ENCODE measurements at regions not wholly inside any gene's neighbourhood (a gene's known extent, or its start where the extent isn't known, plus 50 kb on each side); places are given as distances from the start of the nearest gene placed in this dataset.

- H3K27ac ChIP-seq: no peak overlapping the region
- no peaks in the 10 kb centered on the region for H3K27me3 ChIP-seq (ENCODE audit: insufficient read depth, low read depth)
- no peak for TF ChIP-seq CTCF (conservative IDR thresholded peaks at IDR 0.05; ENCODE audit: low read depth, low read length)
- no peak overlapping the region for H3K4me2 ChIP-seq
- H3K79me2 ChIP-seq (ENCODE audit: insufficient read depth, low read depth): no peaks in the 10 kb centered on the region
- H4K20me1 ChIP-seq (ENCODE audit: insufficient read depth): no peaks in the 10 kb centered on the region
- no peaks in the 10 kb centered on the region for H3K4me1 ChIP-seq (ENCODE audit: low read depth, poor library complexity, severe bottlenecking)
- no peak overlapping the region for H3K4me3 ChIP-seq (IDR thresholded peaks at IDR 0.05; ENCODE audit: insufficient read depth, low read depth, low read length)
- no peak overlapping the region for H2AFZ ChIP-seq (ENCODE audit: low read depth)
- no peaks in the 10 kb centered on the region for H3K36me3 ChIP-seq (ENCODE audit: insufficient read depth)
- H3K9ac ChIP-seq: no peak overlapping the region
These were observed 133.0 kb upstream of the SPAG17 start for GRCh38 chr1:118317842-118318614.

- no peak for TF ChIP-seq CTCF (conservative IDR thresholded peaks at IDR 0.05; ENCODE audit: low read depth, low read length)
- H3K79me2 ChIP-seq (ENCODE audit: insufficient read depth, low read depth): no peaks in the 10 kb centered on the region
- no peak overlapping the region for H3K27ac ChIP-seq
- no peak overlapping the region for H3K4me3 ChIP-seq (IDR thresholded peaks at IDR 0.05; ENCODE audit: insufficient read depth, low read depth, low read length)
- no peak overlapping the region for H3K9ac ChIP-seq
- no peak overlapping the region for H3K4me2 ChIP-seq
- H3K4me1 ChIP-seq (ENCODE audit: low read depth, poor library complexity, severe bottlenecking): no peaks in the 10 kb centered on the region
- no peaks in the 10 kb centered on the region for H4K20me1 ChIP-seq (ENCODE audit: insufficient read depth)
- H3K27me3 ChIP-seq (ENCODE audit: insufficient read depth, low read depth): no peaks in the 10 kb centered on the region
- H3K36me3 ChIP-seq (ENCODE audit: insufficient read depth): no peaks in the 10 kb centered on the region
- H2AFZ ChIP-seq (ENCODE audit: low read depth): no peak overlapping the region
These were observed 121.8 kb upstream of the SPAG17 start for GRCh38 chr1:118306851-118307250.

GRCh38 chr1:118304722-118305359 is 119.8 kb upstream of the SPAG17 start:
- Histone ChIP-seq H3K9ac (no peak overlapping the region), H2AFZ (ENCODE audit: low read depth) (no peak overlapping the region), H3K4me2 (no peak overlapping the region), H3K79me2 (ENCODE audit: insufficient read depth, low read depth) (no peaks in the 10 kb centered on the region), H3K36me3 (ENCODE audit: insufficient read depth) (no peaks in the 10 kb centered on the region), H3K27me3 (ENCODE audit: insufficient read depth, low read depth) (no peaks in the 10 kb centered on the region), H4K20me1 (ENCODE audit: insufficient read depth) (no peaks in the 10 kb centered on the region), H3K4me3 (IDR thresholded peaks at IDR 0.05; ENCODE audit: insufficient read depth, low read depth, low read length) (no peak overlapping the region), H3K27ac (no peak overlapping the region), H3K4me1 (ENCODE audit: low read depth, poor library complexity, severe bottlenecking) (no peaks in the 10 kb centered on the region)
- TF ChIP-seq CTCF (conservative IDR thresholded peaks at IDR 0.05; ENCODE audit: low read depth, low read length): no peak

- no peaks in the 10 kb centered on the region for H3K79me2 ChIP-seq (ENCODE audit: insufficient read depth, low read depth)
- no peak overlapping the region for H3K4me2 ChIP-seq
- H3K36me3 ChIP-seq (ENCODE audit: insufficient read depth): no peaks in the 10 kb centered on the region
- no peak overlapping the region for H3K27ac ChIP-seq
- no peak overlapping the region for H2AFZ ChIP-seq (ENCODE audit: low read depth)
- TF ChIP-seq CTCF (conservative IDR thresholded peaks at IDR 0.05; ENCODE audit: low read depth, low read length): no peak
- H4K20me1 ChIP-seq (ENCODE audit: insufficient read depth): no peaks in the 10 kb centered on the region
- H3K27me3 ChIP-seq (ENCODE audit: insufficient read depth, low read depth): no peaks in the 10 kb centered on the region
- H3K4me3 ChIP-seq (IDR thresholded peaks at IDR 0.05; ENCODE audit: insufficient read depth, low read depth, low read length): no peak overlapping the region
- H3K9ac ChIP-seq: no peak overlapping the region
- no peaks in the 10 kb centered on the region for H3K4me1 ChIP-seq (ENCODE audit: low read depth, poor library complexity, severe bottlenecking)
These were observed 118.5 kb upstream of the SPAG17 start for GRCh38 chr1:118303534-118303933.
